K562 (cell line): ENCODE measurements at regions not wholly inside any gene's neighbourhood (a gene's known extent, or its start where the extent isn't known, plus 50 kb on each side); places are given as distances from the start of the nearest gene placed in this dataset.
A peak's percentile ranks its signal among the peaks of the same experiment; 100 is the strongest.

Experiments used
- CEBPB ChIP-seq: fragments of 450-650 bp; IDR thresholded peaks from 2 replicates; pipeline ENCODE4 v1.6.1; 2016; ENCODE audit warnings: missing genetic modification characterization, missing compliant biosample characterization
- CTBP1 ChIP-seq: fragments of 450-650 bp; IDR thresholded peaks from 2 replicates; pipeline ENCODE4 v1.6.1; 2016; ENCODE audit warnings: borderline replicate concordance
- E2F1 ChIP-seq: sonication (generic); formaldehyde crosslinking; IDR thresholded peaks from 2 replicates; pipeline ENCODE4 v1.8.1; 2023; ENCODE audit warnings: mild to moderate bottlenecking, missing genetic modification reagents, moderate library complexity
- POLR2B ChIP-seq: fragments of 450-650 bp; IDR thresholded peaks from 2 replicates; pipeline ENCODE4 v1.6.1; 2018; ENCODE audit warnings: low read depth; ENCODE audit not compliant: partially characterized antibody
- POLR2G ChIP-seq: fragments of 200-400 bp; formaldehyde crosslinking; IDR thresholded peaks from 2 replicates; pipeline ENCODE4 v1.6.1; 2017; ENCODE audit warnings: low read depth, mild to moderate bottlenecking, antibody characterized with exemption, low read length, moderate library complexity
- POLR3A ChIP-seq: IDR thresholded peaks from 2 replicates; pipeline ENCODE4 v1.6.1; 2011; ENCODE audit warnings: borderline replicate concordance, mild to moderate bottlenecking, moderate library complexity; ENCODE audit not compliant: insufficient read length, insufficient read depth; ENCODE audit errors: extremely low read depth
- SLC30A9 ChIP-seq: fragments of 250-450 bp; sonication (Bioruptor Pico); IDR thresholded peaks from 2 replicates; pipeline ENCODE4 v1.8.0; 2022; ENCODE audit warnings: mild to moderate bottlenecking, moderate library complexity
- ZC3H8 ChIP-seq: fragments of 450-650 bp; IDR thresholded peaks from 2 replicates; pipeline ENCODE4 v1.6.1; 2017
- ZNF431 ChIP-seq: sonication (generic); formaldehyde crosslinking; IDR thresholded peaks from 2 replicates; pipeline ENCODE4 v1.8.0; 2022; ENCODE audit warnings: mild to moderate bottlenecking, missing genetic modification reagents
- TF ChIP-seq, protein P1 (sequence below): fragments of 200-800 bp; sonication (Bioruptor generic); IDR thresholded peaks from 2 replicates; pipeline ENCODE4 v1.6.1; 2017; ENCODE audit warnings: missing genetic modification characterization, missing compliant biosample characterization
- TF ChIP-seq, protein P2 (sequence below): fragments of 200-800 bp; sonication (Bioruptor generic); IDR thresholded peaks from 2 replicates; pipeline ENCODE4 v1.6.1; 2016; ENCODE audit warnings: missing genetic modification characterization, missing compliant biosample characterization
- TF ChIP-seq, protein P3 (sequence below), 3 experiments: fragments of 200-800 bp in 1 of 3; fragments of 250-450 bp in 1 of 3; fragments of 450-650 bp in 1 of 3; sonication (Bioruptor Pico) in 1 of 3; sonication (Bioruptor generic) in 1 of 3; formaldehyde crosslinking in 1 of 3; IDR thresholded peaks; 2 replicates each; pipeline versions ENCODE4 v1.6.1 to v1.8.0; 2016 to 2022; ENCODE audit warnings: mild to moderate bottlenecking in 2 of 3, missing genetic modification characterization in 2 of 3, missing compliant biosample characterization in 1 of 3, moderate library complexity in 1 of 3

GRCh38 chr1:30809514-30810263, 52.1 kb upstream of the LAPTM5 start (continued):
- TF ChIP-seq, protein P1, sequence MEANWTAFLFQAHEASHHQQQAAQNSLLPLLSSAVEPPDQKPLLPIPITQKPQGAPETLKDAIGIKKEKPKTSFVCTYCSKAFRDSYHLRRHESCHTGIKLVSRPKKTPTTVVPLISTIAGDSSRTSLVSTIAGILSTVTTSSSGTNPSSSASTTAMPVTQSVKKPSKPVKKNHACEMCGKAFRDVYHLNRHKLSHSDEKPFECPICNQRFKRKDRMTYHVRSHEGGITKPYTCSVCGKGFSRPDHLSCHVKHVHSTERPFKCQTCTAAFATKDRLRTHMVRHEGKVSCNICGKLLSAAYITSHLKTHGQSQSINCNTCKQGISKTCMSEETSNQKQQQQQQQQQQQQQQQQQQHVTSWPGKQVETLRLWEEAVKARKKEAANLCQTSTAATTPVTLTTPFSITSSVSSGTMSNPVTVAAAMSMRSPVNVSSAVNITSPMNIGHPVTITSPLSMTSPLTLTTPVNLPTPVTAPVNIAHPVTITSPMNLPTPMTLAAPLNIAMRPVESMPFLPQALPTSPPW: peak; percentile 52
- TF ChIP-seq E2F1 (CRISPR knock-in tag) (0 out of 2 replicates have a peak, but pooled peaks have one; percentile 26), POLR2G (no peak), CEBPB (tag) (no peak), SLC30A9 (CRISPR knock-in tag) (no peak), POLR2B (no peak), ZNF431 (CRISPR knock-in tag) (no peak), POLR3A (no peak), ZC3H8 (no peak), CTBP1 (no peak)
- TF ChIP-seq, protein P2, sequence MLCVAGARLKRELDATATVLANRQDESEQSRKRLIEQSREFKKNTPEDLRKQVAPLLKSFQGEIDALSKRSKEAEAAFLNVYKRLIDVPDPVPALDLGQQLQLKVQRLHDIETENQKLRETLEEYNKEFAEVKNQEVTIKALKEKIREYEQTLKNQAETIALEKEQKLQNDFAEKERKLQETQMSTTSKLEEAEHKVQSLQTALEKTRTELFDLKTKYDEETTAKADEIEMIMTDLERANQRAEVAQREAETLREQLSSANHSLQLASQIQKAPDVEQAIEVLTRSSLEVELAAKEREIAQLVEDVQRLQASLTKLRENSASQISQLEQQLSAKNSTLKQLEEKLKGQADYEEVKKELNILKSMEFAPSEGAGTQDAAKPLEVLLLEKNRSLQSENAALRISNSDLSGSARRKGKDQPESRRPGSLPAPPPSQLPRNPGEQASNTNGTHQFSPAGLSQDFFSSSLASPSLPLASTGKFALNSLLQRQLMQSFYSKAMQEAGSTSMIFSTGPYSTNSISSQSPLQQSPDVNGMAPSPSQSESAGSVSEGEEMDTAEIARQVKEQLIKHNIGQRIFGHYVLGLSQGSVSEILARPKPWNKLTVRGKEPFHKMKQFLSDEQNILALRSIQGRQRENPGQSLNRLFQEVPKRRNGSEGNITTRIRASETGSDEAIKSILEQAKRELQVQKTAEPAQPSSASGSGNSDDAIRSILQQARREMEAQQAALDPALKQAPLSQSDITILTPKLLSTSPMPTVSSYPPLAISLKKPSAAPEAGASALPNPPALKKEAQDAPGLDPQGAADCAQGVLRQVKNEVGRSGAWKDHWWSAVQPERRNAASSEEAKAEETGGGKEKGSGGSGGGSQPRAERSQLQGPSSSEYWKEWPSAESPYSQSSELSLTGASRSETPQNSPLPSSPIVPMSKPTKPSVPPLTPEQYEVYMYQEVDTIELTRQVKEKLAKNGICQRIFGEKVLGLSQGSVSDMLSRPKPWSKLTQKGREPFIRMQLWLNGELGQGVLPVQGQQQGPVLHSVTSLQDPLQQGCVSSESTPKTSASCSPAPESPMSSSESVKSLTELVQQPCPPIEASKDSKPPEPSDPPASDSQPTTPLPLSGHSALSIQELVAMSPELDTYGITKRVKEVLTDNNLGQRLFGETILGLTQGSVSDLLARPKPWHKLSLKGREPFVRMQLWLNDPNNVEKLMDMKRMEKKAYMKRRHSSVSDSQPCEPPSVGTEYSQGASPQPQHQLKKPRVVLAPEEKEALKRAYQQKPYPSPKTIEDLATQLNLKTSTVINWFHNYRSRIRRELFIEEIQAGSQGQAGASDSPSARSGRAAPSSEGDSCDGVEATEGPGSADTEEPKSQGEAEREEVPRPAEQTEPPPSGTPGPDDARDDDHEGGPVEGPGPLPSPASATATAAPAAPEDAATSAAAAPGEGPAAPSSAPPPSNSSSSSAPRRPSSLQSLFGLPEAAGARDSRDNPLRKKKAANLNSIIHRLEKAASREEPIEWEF (CRISPR knock-in tag): no peak
- TF ChIP-seq, protein P3, sequence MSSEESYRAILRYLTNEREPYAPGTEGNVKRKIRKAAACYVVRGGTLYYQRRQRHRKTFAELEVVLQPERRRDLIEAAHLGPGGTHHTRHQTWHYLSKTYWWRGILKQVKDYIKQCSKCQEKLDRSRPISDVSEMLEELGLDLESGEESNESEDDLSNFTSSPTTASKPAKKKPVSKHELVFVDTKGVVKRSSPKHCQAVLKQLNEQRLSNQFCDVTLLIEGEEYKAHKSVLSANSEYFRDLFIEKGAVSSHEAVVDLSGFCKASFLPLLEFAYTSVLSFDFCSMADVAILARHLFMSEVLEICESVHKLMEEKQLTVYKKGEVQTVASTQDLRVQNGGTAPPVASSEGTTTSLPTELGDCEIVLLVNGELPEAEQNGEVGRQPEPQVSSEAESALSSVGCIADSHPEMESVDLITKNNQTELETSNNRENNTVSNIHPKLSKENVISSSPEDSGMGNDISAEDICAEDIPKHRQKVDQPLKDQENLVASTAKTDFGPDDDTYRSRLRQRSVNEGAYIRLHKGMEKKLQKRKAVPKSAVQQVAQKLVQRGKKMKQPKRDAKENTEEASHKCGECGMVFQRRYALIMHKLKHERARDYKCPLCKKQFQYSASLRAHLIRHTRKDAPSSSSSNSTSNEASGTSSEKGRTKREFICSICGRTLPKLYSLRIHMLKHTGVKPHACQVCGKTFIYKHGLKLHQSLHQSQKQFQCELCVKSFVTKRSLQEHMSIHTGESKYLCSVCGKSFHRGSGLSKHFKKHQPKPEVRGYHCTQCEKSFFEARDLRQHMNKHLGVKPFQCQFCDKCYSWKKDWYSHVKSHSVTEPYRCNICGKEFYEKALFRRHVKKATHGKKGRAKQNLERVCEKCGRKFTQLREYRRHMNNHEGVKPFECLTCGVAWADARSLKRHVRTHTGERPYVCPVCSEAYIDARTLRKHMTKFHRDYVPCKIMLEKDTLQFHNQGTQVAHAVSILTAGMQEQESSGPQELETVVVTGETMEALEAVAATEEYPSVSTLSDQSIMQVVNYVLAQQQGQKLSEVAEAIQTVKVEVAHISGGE (CRISPR knock-in tag; IDR thresholded peaks at IDR 0.05): peak in 1 of 3 experiments; percentile 52; a peak in 1 of 6 replicates
